ENCODE measurements at regions not wholly inside any gene's neighbourhood (a gene's known extent, or its start where the extent isn't known, plus 50 kb on each side); places are given as distances from the start of the nearest gene placed in this dataset.

GRCh38 chr6:28725274-28725809, 198.4 kb downstream of the TRIM27 start:
- CTCF ChIA-PET: no interaction called here
- Histone ChIP-seq H3K9me3 (ENCODE audit: insufficient read depth, low read depth) (no peaks in the 10 kb centered on the region), H3K27ac (no peak overlapping the region), H3K9me2 (ENCODE audit: insufficient read depth) (no peaks in the 10 kb centered on the region; the same call in 1 of the 2 replicates), H2AFZ (no peak overlapping the region), H3K4me2 (peak overlapping the region; percentile 34; the same call in 1 of the 2 replicates), H3K27me3 (ENCODE audit: insufficient read depth, low read depth) (no peaks in the 10 kb centered on the region), H3K4me1 (replicated peaks; ENCODE audit: insufficient read depth) (peaks cover 9% of the 10 kb centered on the region), H3K4me3 (no peak overlapping the region), H3K36me3 (ENCODE audit: low read depth) (no peaks in the 10 kb centered on the region), H4K20me1 (ENCODE audit: insufficient read depth) (no peaks in the 10 kb centered on the region), H3K79me2 (ENCODE audit: low read depth) (no peaks in the 10 kb centered on the region), H3F3A (ENCODE audit: insufficient read depth, low read depth) (peaks cover 9% of the 10 kb centered on the region; the same call in 1 of the 2 replicates)
- POLR2A ChIA-PET (ENCODE audit: unreplicated experiment): interaction anchor here (0.6 kb wide), 1 partner anchor 472 kb away, joined by 3 read pairs; no protein-coding TSS in a partner anchor
- no peak for DNase-seq
- TF ChIP-seq, protein P1, sequence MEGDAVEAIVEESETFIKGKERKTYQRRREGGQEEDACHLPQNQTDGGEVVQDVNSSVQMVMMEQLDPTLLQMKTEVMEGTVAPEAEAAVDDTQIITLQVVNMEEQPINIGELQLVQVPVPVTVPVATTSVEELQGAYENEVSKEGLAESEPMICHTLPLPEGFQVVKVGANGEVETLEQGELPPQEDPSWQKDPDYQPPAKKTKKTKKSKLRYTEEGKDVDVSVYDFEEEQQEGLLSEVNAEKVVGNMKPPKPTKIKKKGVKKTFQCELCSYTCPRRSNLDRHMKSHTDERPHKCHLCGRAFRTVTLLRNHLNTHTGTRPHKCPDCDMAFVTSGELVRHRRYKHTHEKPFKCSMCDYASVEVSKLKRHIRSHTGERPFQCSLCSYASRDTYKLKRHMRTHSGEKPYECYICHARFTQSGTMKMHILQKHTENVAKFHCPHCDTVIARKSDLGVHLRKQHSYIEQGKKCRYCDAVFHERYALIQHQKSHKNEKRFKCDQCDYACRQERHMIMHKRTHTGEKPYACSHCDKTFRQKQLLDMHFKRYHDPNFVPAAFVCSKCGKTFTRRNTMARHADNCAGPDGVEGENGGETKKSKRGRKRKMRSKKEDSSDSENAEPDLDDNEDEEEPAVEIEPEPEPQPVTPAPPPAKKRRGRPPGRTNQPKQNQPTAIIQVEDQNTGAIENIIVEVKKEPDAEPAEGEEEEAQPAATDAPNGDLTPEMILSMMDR (conservative IDR thresholded peaks at IDR 0.05): no peak
- TF ChIP-seq EZH2 (IDR thresholded peaks at IDR 0.05; ENCODE audit: low read depth): no peak
- BruUV-seq (replicated peaks): no TSS peak
- intact Hi-C loops (cut with micrococcal nuclease; ENCODE audit: unreplicated experiment): no loop called here

- Histone ChIP-seq H3F3A (ENCODE audit: insufficient read depth, low read depth) (peaks cover 9% of the 10 kb centered on the region; the same call in 1 of the 2 replicates), H4K20me1 (ENCODE audit: insufficient read depth) (no peaks in the 10 kb centered on the region), H3K36me3 (ENCODE audit: low read depth) (no peaks in the 10 kb centered on the region), H3K79me2 (ENCODE audit: low read depth) (no peaks in the 10 kb centered on the region), H3K27me3 (ENCODE audit: insufficient read depth, low read depth) (no peaks in the 10 kb centered on the region), H3K4me2 (peak overlapping the region; percentile 34; the same call in 1 of the 2 replicates), H3K9me2 (ENCODE audit: insufficient read depth) (no peaks in the 10 kb centered on the region; the same call in 1 of the 2 replicates), H3K9me3 (ENCODE audit: insufficient read depth, low read depth) (no peaks in the 10 kb centered on the region), H3K27ac (no peak overlapping the region), H3K4me1 (replicated peaks; ENCODE audit: insufficient read depth) (peaks cover 9% of the 10 kb centered on the region), H2AFZ (no peak overlapping the region), H3K4me3 (no peak overlapping the region)
- no peak for TF ChIP-seq EZH2 (IDR thresholded peaks at IDR 0.05; ENCODE audit: low read depth)
- TF ChIP-seq, protein P1 (conservative IDR thresholded peaks at IDR 0.05): no peak
- intact Hi-C loops (cut with micrococcal nuclease; ENCODE audit: unreplicated experiment): no loop called here
- DNase-seq: no peak
- BruUV-seq (replicated peaks): no TSS peak
- ChIA-PET CTCF (no interaction called here), POLR2A (ENCODE audit: unreplicated experiment) (no interaction called here)
Observed at GRCh38 chr6:28725890-28726348, 197.9 kb downstream of the TRIM27 start.

- Histone ChIP-seq H2AFZ (no peak overlapping the region), H3K4me2 (peak overlapping the region; percentile 93; the same call in 1 of the 2 replicates), H3K36me3 (ENCODE audit: low read depth) (no peaks in the 10 kb centered on the region), H3K4me1 (replicated peaks; ENCODE audit: insufficient read depth) (peaks cover 9% of the 10 kb centered on the region), H3F3A (ENCODE audit: insufficient read depth, low read depth) (peaks cover 9% of the 10 kb centered on the region; the same call in 1 of the 2 replicates), H4K20me1 (ENCODE audit: insufficient read depth) (no peaks in the 10 kb centered on the region), H3K27me3 (ENCODE audit: insufficient read depth, low read depth) (no peaks in the 10 kb centered on the region), H3K9me2 (ENCODE audit: insufficient read depth) (no peaks in the 10 kb centered on the region; the same call in 1 of the 2 replicates), H3K4me3 (peak overlapping the region; percentile 20; the same call in 1 of the 2 replicates), H3K79me2 (ENCODE audit: low read depth) (no peaks in the 10 kb centered on the region), H3K9me3 (ENCODE audit: insufficient read depth, low read depth) (no peaks in the 10 kb centered on the region), H3K27ac (no peak overlapping the region)
- BruUV-seq (replicated peaks): no TSS peak
- CTCF ChIA-PET: no interaction called here
- POLR2A ChIA-PET (ENCODE audit: unreplicated experiment): no interaction called here
- intact Hi-C loops (cut with micrococcal nuclease; ENCODE audit: unreplicated experiment): no loop called here
- no peak for DNase-seq
- TF ChIP-seq EZH2 (IDR thresholded peaks at IDR 0.05; ENCODE audit: low read depth): no peak
- TF ChIP-seq, protein P1 (conservative IDR thresholded peaks at IDR 0.05): no peak
Observed at GRCh38 chr6:28726569-28727309, 197.0 kb downstream of the TRIM27 start.

All from PC-9 (cell line).